Right lung (tissue), 2 donors: ENCODE measurements at regions not wholly inside any gene's neighbourhood (a gene's known extent, or its start where the extent isn't known, plus 50 kb on each side); places are given as distances from the start of the nearest gene placed in this dataset.
"Not testable (repeated sequence)": the region's sequence is repeated elsewhere in the genome, so short reads cannot be mapped to it uniquely, and the experiment has no call there.

Experiments used
- DNase-seq, 2 donors: peaks; one replicate each; pipeline ENCODE4 v3.0.0-alpha.2; 2013

DNA sequence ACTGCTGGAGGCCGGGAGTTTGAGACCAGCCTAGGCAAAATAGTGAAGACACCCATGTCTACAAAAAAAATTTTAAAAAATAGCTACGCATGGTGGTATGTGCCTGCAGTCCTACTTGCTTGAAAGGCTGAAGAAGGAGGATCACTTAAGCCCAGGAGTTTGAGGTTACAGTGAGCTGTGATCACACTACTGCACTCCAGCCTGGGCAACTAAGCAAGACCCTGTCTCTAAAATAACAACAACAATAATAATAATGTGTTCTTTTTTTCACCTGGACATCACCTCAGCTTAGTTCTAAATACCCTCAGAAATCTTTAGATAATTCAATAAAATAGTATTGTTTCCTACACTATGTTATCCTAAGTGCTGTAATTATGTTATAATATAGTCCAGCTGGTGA lies 397.1 kb upstream of the ZNF804A start:
- no peak for DNase-seq

DNA sequence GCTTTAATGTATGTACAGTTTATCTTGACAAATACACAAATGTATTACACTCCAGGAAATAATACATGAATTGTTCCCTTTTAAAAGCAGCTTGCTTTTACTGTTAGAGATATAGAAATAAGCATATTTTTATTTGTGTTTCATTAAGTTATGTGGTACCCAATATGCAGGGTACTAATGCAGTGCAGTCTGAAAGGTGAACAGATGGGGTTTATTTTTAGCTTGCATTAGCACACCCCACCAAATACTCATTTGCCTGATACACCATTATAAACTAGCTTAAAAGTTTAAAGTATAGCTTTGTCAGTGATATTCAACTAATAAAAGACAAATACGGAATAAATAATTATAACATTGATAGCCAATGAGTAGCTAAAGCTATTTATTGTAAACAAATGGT lies 394.7 kb upstream of the ZNF804A start:
- DNase-seq = no peak

DNA sequence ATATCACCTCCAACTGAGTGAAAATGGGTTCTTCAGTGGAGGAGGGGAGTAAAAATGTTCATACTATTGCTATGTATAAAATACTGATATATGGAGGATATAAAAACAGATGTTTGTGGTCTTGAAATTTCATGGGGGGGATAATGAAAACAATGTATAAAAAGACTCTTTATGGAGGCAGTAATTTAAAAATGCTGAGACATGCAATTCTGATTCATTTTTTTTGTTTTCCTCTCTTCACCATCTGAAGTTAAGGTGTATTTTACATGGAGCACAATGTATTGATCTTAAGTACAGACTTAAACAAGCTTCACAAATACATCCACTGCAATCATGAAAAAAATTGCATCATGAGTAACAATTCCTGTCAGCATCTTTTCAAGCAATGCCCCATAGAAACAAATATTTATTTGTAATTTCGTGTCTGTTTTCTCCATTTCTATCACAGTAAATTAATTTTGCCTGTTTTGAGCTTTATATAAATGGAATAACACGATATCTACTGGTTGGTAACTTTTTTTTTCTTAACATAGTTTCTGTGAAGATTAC lies 393.2 kb upstream of the ZNF804A start:
- no peak for DNase-seq

DNA sequence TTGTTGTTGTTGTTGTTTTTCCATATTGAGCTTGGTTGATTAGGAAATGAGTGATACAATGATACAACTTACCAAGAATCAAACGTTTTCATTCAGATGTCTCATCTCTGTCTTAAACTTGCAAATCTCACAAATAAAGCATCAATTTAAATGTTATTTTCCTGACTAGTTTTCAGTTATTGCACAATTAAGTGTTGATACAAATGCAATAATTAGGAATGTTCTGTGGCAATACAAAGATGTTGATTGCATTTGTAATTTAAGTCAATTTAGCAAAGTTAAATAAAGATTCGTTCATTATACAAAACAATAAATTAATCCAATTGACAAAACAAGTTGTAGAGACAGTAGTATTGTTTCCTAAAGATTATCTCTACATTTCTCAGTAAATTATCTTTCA lies 392.3 kb upstream of the ZNF804A start:
- DNase-seq = no peak

DNA sequence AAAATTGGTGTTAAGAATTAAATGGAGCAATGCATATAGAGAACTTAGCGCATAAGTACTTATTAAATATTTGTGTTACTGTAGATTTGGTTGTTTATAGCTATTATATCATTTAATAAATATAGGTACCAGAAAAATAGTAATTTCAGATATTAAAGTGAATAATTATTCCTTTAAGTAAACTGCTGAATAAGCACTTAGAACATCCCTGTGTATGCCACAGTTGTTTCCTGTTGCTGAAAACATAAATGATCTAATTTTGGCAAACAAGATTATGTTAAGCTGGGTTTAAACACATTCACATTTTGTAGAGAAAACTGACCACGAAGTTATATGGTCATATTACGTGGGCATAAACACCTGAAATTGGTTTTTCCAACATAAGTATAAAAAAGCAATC lies 388.0 kb upstream of the ZNF804A start:
- no peak for DNase-seq

DNA sequence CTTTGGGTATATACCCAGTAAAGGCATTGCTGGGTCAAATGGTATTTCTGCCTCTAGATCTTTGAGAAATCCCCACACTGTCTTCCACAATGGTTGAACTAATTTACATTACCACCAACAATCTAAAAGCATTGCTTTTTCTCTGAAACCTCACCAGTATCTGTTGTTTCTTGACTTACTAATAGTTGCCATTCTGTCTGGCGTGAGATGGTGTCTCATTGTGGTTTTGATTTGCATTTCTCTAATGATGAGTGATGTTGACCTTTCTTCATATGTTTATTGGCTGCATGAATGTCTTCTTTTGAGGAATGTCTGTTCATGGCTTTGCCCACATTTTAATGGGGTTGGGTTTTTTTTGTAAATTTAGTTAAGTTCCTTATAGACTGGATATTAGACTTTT lies 382.6 kb upstream of the ZNF804A start:
- DNase-seq = no peak

DNA sequence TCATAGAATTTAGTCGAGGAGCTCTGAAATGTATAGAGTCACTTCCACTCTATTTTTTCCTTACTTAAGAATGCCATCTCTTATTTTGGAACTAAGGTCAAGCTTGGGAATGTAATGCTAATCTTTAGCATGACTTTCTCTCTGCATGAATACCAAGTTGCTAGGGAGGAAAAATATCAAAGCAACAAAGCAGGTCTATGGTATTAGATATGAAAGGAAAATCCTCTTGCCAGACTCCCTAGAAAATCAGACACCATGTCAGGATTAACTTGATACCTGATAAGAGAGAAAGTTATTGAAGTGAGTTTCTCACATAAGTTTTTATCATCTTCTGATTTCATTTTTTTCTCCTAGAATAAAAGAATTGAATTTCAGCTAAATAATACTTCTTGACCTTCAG lies 341.7 kb upstream of the ZNF804A start:
- no peak for DNase-seq

DNA sequence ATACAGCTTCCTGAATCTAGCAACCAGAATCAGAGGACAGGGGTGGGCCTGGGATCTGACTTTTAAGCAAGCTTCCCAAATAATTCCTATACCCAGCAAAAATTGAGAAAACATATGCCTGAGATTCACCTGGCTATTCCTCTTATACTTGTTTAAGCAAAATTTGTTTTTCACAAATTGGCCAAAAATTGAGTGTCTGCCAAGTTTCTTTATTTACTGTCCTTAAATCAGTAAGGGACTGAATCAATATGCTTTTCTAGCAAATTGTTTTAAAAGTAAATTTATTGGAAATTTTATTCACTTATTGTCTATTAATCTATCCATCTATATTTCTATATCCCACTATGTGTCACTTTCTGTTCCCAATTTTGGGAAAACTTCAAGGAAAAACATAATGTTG lies 337.0 kb upstream of the ZNF804A start:
- no peak for DNase-seq

DNA sequence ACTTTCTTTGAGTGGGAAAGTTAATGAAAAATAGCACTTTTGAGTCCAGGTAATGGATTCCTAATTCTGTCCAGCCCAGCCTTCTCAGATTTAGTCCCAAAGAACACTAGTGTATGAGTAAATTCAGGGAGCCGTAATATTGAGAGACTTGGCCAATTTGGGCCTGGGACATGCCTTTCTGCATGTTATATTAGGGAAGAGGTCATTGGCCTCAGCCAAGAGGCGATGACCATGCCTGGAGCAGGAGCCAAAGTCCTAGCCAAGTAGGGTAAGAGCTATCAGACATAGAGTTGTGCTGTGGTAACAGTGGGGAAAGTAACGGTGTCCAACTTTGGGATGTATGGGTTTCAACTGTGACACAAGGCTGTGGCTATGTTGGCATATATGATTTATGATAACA lies 336.5 kb upstream of the ZNF804A start:
- no peak for DNase-seq

DNA sequence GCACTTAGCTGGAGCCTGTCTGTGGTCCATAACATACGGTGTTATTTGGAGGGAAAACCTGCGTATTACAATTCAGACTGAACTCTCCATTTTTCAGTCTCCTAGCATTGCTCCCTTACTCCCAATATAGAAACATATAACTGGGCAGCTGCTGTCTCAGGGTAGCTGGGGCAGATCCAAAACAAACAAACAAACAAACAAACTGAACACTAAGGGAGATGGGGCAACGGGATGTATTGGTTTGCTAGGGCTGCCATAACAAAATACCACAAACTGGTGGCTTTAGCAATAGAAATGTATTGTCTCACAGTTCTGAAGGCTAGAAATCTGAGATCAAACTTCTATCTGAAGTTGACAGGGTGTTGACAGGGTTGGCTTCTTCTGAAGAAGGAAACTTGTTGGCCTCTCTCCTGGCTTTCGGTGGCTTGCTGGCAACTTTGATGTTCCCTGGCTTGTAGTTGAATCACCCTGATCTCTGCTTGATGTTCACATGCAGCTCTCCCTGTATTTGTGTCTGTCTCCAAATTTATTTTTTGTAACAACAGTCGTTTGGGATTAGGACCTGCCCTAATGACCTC lies 329.3 kb upstream of the ZNF804A start:
- no peak for DNase-seq

DNA sequence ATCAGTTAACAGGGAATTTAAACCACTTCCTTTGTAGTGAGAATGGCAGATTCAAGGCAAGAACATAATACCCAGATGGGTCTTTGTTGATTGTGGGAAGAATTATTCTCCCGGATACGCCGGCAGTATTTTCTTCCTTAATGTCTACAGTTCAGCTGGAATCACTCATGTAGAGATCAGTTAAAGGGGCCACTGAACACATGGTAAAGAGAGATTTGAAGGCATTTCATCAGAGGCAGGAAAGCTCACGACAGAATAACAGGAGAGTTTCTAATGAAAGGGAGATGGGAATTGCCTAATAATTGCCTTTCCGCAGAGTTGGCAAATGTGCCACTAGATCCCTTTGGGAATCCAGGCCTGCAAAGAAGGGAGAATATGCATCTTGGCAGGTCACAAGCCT lies 327.7 kb upstream of the ZNF804A start:
- DNase-seq = no peak

DNA sequence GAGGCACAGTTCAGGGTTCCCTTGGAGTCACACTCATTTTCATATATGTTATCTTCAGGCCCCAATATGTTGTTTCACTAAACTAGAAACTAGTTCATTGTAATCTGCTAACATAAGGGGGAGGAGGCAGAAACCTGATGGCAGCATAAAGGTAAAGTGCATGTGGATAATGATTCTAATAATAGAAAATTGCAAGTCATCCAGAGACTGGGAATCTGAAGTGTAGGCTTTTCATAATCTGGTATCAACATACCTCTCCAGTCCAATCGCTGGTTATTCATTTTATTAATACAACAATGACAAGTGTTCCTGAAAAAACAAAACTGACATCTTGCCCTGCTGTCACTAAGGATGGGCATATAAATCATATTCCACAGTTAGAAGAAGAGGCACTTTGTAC lies 326.3 kb upstream of the ZNF804A start:
- DNase-seq = no peak

DNA sequence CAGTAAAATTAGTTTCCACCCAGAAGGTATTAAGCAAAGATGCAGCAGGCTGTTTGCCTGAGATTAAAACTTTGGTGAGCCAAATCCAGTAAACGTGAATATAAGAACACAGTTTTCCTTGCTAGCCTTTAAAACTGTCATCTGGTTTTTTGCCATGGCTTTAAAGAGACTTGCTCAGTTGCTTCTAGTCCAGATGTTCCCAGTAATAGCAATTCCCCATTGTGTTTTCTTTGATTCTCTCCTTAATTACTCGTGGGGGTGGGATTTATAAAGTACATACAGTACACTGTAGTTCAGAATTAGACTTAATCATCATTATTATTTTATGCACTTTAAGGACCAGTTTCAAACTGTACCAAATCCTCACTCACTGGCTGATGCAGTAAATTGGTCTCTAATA lies 303.5 kb upstream of the ZNF804A start:
- DNase-seq = no peak

DNA sequence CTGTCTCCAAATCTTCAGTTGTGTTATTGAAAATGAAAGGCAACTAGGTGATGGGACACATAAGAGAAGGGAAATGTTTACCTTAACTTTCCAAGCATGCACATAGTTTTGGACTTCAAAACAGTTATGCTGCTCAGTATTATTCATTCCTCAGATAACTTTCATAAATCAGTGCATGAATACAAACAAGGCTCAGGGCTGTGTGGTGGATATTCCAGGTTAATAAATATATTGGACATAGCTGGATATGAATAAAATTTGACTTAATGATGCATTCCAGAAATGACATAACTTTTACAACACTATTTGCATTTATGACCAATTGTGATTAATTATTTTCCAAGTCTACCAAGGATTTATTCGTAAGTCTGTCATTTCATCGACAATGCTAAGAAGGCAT lies 301.2 kb upstream of the ZNF804A start:
- DNase-seq = no peak

DNA sequence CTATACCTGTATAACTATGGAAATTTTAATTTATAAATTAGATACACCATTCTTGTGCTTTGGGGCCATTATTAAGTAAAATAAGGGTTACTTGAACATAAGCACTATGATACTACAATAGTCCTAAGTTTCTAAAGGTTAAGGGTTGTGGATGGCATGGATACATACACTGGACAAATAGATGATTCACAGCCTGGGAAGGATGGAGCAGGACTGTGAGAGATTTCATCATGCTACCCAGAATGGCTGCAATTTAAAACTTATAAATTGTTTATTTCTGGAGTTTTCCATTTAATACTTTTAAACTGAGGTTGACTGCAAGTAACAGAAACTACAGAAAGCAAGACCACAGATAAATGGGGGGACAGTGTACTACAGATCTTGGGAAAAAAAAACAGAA lies 295.8 kb upstream of the ZNF804A start:
- DNase-seq = no peak

DNA sequence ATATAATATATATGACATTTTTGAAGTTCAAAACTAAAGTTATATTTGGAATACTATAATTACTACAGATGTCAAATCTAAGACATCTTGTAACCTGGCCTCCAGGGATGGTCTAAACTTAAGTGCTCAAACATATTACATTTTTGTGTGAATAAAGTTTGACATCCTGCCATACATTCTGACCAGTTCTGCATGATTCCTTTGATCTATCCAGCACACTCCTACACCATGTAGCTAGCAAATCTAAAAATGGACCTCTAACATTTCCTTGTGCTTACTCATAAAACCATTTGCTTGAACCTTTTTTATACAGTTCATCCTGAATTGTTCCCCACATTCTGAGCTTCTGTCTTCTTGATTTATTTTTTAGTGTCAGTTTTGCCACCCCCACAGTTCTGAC lies 294.3 kb upstream of the ZNF804A start:
- DNase-seq = no peak

DNA sequence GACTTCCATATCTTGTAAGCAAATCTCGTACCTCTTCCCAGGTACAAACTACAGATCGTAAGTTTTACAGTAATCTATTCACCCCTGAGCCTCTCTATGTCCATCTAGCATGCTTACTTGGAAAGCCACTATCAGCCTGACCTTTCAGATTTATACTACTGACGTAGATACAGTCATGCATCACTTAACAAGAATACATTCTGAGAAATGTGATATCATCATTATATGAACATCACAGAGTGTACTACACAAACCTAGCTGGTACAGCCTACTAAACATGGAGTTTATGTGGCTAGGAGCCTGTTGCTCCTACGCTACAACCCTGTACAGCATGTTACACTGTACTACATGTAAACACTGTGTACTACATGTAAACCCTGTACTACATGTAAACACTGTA lies 293.2 kb upstream of the ZNF804A start:
- no peak for DNase-seq

DNA sequence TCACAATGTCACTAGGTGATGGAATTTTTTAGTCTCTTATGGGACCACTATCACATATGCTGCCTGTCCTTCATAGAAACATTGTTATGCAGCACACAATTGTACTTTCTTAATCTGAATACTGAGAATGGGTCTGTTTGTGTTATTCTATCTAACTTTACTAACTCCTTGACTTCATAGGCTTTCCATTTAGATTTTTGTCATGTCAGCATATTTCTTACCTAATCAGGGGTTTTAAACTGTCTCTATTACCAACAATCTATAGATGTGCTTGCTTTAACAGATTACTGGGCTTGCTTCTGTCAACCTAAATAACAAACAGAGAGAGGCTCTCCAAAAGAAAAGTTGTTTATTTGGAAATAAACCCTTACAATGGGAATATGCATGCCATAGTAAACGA lies 289.6 kb upstream of the ZNF804A start:
- DNase-seq = no peak

DNA sequence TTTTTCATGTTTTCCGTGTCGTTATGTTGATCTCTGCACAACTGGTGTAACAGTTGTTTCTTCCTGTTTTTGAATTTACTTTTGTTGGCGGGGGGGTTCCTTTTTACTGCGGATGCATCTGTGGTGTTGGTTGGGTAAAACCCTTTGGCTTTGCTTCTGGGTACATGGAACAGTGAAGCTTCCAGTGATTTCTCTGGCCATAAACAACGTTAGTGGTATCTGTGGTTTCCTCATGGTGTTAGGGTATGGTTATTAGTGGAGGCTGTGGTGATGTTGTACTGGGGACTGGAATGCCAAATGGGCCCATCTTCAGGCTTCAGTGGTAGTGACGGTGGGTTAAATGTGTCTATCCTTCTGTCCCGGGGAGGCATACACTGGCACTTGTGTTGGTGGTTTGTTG lies 285.4 kb upstream of the ZNF804A start:
- no peak for DNase-seq

DNA sequence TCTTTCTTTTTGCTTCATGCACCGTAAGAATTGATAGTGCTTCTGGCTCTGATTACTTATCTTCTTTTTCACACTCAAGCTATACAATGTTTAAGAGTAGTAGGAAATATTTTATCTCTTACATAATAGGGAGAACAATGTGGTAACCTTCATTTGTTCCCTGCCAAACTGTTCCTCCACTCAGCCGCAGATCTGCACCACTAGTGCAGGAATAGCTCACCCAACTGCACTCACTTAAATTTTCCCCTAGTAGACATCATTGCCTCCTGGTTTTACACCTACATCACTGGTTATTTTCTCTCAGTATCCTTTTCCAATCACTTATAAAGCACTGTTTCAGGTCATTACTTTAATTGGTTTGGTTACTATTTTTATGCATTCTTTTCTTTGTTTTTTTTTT lies 283.5 kb upstream of the ZNF804A start:
- no peak for DNase-seq

DNA sequence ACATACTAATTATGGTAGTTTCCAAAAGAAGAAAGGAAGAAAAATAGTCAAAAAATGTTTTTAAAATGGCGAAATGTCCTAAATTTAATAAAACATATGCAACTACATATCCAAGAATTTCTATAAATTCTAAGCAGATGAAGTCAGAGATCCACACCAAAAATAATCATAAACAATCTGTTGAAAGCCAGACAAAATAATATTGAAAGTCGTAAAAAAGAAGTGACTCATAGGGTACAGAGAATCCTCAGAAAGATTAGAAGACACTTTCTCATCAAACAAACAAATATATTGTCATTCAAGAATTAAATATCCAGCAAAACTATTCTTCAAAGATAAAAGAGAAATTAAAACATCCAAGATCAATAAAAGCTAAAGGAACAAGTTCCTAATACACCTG lies 281.4 kb upstream of the ZNF804A start:
- no peak for DNase-seq

DNA sequence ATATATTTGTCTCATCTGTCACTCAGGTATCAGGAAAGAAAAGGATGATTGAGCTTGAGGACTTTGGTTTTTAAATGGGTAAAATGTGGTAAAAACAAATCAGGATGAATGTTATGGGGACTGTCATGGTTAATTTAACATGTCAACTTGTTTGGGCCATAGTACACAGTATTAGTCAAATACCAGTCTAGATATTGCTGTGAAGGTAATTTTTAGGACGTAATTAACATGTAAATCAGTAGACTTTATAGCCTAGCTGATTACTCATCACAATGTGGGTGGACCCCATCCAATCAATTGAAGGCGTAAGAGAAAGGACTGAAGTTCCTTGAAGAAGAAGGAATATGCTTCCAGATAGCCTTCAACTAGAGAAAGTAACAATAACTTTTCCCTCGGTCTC lies 275.7 kb upstream of the ZNF804A start:
- no peak for DNase-seq

DNA sequence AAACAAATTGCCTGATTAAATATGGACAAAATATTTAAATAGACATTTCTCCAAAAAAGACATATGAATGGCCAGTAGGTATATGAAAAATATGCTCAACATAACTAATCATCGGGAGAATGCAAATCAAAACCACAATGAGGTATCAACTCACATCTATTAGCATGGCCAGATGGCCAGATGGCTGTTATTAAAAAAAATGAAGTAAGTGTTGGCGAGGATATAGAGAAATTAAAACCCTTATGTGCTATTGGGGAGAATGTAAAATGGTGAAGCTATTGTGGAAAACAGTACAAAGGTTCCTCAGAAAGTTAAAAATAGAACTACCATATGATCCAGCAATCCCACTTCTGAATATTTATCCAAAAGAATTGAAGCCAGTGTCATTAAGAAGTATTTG lies 272.3 kb upstream of the ZNF804A start:
- no peak for DNase-seq

DNA sequence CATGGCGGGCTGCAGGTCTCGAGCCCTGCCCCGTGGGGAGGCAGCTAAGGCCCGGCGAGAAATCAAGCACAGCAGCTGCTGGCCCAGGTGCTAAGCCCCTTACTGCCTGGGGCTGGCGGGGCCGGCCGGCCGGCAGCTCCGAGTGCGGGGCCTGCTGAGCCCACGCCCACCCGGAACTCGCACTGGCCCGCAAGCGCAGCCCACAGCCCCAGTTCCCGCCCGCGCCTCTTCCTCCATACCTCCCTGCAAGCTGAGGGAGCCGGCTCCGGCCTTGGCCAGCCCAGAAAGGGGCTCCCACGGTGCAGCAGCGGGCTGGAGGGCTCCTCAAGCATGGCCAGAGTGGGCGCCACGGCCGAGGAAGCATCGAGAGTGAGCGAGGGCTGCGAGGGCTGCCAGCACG lies 270.5 kb upstream of the ZNF804A start:
- DNase-seq = not testable (repeated sequence)

DNA sequence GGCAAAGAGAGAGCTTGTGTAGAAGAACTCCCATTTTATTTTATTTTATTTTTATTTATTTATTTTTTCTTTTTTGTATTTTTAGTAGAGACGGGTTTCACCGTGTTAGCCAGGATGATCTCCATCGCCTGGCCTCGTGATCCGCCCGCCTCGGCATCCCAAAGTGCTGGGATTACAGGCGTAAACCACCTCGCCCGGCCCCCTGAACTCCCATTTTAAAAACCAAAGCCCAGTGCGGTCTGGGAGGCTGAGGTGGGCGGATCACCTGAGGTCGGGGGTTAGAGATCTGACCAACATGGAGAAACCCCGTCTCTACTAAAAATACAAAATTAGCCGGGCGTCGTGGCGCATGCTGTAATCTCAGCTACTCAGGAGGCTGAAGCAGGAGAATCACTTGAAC lies 267.8 kb upstream of the ZNF804A start:
- not testable (repeated sequence) for DNase-seq
